ENCODE measurements at regions not wholly inside any gene's neighbourhood (a gene's known extent, or its start where the extent isn't known, plus 50 kb on each side); places are given as distances from the start of the nearest gene placed in this dataset.

DNA sequence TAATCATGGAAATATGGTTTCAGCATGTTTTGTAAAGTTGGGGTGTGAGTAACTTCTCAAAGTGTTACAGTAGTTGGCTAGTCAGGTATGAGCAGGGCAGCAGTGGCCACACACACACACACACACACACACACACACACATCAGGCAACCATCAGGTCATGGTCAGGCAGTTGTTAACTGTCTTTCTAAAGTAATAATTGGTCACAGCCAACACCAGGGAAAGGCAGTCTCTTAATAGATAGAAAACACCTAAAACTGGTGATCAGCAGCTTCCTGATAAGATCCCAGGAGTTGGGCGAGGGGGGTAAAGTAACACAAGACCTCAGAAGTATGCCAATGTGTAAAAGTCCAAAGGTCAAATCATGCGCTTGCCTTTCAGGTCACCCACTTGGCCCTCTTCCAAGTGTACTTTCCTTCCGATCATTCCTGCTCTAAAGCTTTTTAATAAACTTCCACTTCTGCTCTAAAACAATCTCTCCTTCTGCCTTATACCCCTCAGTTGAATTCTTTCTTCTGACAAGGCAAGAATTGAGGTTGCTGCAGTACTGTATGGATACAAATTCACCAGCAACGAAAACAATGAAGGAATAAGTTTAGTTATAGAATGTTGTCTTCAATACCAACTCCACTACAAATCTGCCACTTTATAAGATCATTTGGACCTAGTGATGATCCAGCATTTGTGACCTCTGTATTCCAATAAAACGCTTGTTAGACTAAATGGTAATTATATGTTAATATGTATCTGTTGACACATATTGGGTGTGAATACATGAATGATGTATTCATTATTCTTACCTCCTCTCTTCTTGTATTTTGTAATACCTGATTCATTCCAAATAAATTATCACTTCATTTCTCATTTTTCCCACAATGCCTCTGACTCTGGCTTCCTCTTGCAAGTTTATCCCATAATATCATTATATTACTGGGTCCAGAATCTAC, 254.3 kb downstream of the METTL4 start:
- TF ChIP-seq, protein P1, sequence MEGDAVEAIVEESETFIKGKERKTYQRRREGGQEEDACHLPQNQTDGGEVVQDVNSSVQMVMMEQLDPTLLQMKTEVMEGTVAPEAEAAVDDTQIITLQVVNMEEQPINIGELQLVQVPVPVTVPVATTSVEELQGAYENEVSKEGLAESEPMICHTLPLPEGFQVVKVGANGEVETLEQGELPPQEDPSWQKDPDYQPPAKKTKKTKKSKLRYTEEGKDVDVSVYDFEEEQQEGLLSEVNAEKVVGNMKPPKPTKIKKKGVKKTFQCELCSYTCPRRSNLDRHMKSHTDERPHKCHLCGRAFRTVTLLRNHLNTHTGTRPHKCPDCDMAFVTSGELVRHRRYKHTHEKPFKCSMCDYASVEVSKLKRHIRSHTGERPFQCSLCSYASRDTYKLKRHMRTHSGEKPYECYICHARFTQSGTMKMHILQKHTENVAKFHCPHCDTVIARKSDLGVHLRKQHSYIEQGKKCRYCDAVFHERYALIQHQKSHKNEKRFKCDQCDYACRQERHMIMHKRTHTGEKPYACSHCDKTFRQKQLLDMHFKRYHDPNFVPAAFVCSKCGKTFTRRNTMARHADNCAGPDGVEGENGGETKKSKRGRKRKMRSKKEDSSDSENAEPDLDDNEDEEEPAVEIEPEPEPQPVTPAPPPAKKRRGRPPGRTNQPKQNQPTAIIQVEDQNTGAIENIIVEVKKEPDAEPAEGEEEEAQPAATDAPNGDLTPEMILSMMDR (IDR thresholded peaks at IDR 0.05) = no peak
- Histone ChIP-seq H3K4me1 (no peaks in the 10 kb centered on the region), H3K27me3 (no peaks in the 10 kb centered on the region), H3K4me3 (no peak overlapping the region), H3K27ac (no peak overlapping the region), H3K9me3 (no peaks in the 10 kb centered on the region), H3K36me3 (no peaks in the 10 kb centered on the region)
- DNase-seq (ENCODE audit: low spot score) = no peak

DNA sequence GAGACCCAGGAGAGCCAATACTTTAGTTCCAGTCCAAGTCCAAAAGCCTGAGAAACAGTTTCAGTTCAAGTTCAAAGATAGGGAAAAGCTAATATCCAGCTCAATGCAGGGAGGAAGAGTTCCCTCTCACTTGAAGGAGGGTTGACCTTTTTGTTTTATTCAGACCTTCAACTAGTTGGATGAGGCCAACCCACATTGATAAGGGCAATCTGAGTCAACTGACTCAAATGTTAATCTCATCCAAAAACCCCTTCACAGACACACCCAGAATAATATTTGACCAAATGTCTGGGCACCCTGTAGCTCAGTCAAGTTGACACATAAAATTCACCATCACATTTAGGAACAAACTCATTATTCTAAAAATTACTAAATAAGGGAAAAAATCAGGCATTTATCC, 246.8 kb downstream of the METTL4 start:
- DNase-seq (ENCODE audit: low spot score) = no peak

DNA sequence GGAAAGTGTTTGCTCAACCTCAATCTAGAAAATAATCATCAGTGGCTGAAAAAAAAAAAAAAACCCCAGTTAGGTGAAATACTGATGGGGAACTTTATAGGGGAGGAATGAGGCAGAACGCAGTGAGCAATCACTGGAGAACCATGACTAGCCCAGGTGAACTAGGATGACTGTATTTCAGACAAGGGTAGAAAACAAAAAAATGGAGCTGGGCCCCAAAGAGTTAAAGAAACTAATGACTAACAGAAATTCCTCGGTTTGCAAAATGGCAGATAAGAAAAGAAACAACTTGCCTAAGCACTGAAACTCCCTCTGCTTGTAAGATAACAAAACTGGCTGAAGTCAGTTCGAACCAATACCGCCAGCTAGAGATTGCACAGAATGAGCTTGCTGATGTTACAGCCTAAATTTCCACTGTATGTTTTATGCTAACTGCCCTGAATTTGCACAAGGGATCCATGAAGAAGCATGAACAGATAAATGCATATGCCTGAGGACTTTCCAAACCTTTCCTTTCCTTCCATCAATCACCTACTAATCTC, 245.9 kb downstream of the METTL4 start:
- H3K4me3 ChIP-seq = no peak overlapping the region
- H3K27ac ChIP-seq = no peak overlapping the region
- TF ChIP-seq, protein P1 (IDR thresholded peaks at IDR 0.05) = no peak
- no peaks in the 10 kb centered on the region for H3K27me3 ChIP-seq
- H3K9me3 ChIP-seq = no peaks in the 10 kb centered on the region
- no peaks in the 10 kb centered on the region for H3K36me3 ChIP-seq
- no peaks in the 10 kb centered on the region for H3K4me1 ChIP-seq
- DNase-seq (ENCODE audit: low spot score) = no peak

More for the DNA sequence above, 246.8 kb downstream of the METTL4 start:
- Histone ChIP-seq H3K27me3 (no peaks in the 10 kb centered on the region), H3K36me3 (no peaks in the 10 kb centered on the region), H3K4me1 (no peaks in the 10 kb centered on the region), H3K4me3 (no peak overlapping the region), H3K9me3 (no peaks in the 10 kb centered on the region), H3K27ac (no peak overlapping the region)
- TF ChIP-seq, protein P1 (IDR thresholded peaks at IDR 0.05) = no peak

DNA sequence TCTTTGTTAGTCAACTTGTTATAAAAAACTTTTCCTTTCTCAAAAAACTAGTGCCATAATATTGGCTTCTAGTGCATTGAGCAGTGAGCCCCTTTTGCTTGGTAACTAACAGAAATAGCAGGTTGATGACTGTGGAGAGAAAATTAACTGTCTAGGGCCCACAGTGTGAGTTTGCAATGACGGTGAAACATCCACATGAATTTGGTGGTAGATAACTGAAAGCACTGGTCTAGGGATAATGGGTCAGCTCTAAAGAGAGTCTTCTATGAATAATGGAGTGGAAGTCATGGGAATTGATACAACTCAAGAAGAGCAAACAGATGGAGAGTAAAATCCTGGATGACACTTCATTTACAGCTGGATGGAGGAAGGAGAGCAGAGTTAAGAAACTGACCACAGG, 245.4 kb downstream of the METTL4 start:
- DNase-seq (ENCODE audit: low spot score) = no peak
- Histone ChIP-seq H3K4me1 (no peaks in the 10 kb centered on the region), H3K27me3 (no peaks in the 10 kb centered on the region), H3K36me3 (no peaks in the 10 kb centered on the region), H3K27ac (no peak overlapping the region), H3K4me3 (no peak overlapping the region), H3K9me3 (no peaks in the 10 kb centered on the region)
- TF ChIP-seq, protein P1 (IDR thresholded peaks at IDR 0.05) = no peak

DNA sequence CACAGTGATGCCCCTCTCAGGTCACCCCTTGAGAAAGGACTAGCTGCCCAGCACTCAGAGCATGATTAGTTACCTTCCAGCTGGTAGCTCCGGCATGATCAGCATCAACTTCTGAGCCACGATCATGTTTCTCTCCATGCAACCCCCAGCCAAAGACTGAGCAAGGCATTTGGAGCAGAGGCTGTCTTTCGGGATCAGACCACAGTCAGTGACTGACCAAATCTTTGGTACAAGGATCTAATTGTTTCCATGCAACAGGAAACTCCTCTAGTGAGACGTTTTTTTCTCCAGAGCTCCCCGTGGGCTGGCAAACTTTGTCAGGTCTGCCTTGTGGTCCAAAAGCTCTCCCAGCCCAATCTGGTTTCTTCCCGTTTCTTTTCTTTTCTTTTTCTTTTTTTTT, 244.3 kb downstream of the METTL4 start:
- TF ChIP-seq, protein P1 (IDR thresholded peaks at IDR 0.05) = no peak
- Histone ChIP-seq H3K4me3 (no peak overlapping the region), H3K9me3 (no peaks in the 10 kb centered on the region), H3K27ac (no peak overlapping the region), H3K4me1 (no peaks in the 10 kb centered on the region), H3K27me3 (no peaks in the 10 kb centered on the region), H3K36me3 (no peaks in the 10 kb centered on the region)
- no peak for DNase-seq (ENCODE audit: low spot score)
